SH-SY5Y (cell line): ENCODE measurements at regions not wholly inside any gene's neighbourhood (a gene's known extent, or its start where the extent isn't known, plus 50 kb on each side); places are given as distances from the start of the nearest gene placed in this dataset.

Experiments used
- GATA2 ChIP-seq: IDR thresholded peaks from 2 replicates; pipeline ENCODE4 v1.6.1; 2011; ENCODE audit warnings: mild to moderate bottlenecking, low read depth, low read length
- GATA3 ChIP-seq: IDR thresholded peaks from 2 replicates; pipeline ENCODE4 v1.6.1; 2011; ENCODE audit warnings: low read depth, mild to moderate bottlenecking, low read length, moderate library complexity

DNA sequence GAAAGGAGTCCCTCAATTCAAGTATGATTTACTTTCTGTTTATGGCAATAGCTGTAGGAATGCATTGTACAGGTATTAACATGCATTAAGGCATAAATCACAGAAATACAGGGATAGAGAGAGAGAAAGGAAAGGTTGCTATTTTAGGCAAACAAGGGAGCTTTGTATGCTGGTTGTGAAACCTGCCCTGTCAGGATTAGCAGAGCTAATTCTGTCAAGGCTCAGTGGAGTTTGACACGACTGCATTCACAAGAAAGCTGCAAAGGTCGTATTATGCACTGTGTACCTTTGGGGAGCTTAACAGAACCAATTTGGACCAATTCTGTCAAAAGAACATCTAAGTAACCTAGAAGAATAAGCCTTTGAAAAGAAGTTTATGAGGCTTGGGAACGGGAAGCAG, 239.3 kb downstream of the GRIA2 start:
- TF ChIP-seq GATA3 (no peak), GATA2 (no peak)
